NT2/D1 (cell line): ENCODE measurements at regions not wholly inside any gene's neighbourhood (a gene's known extent, or its start where the extent isn't known, plus 50 kb on each side); places are given as distances from the start of the nearest gene placed in this dataset.

Source experiments
- SUZ12 ChIP-seq: IDR thresholded peaks from 2 replicates; pipeline ENCODE4 v1.6.1; 2011; ENCODE audit not compliant: insufficient read length, insufficient read depth; ENCODE audit errors: extremely low read depth
- YY1 ChIP-seq: IDR thresholded peaks from 2 replicates; pipeline ENCODE4 v1.6.1; 2011; ENCODE audit not compliant: insufficient read length, insufficient read depth
- ZNF274 ChIP-seq: IDR thresholded peaks from 2 replicates; pipeline ENCODE4 v1.6.1; 2011; ENCODE audit warnings: mild to moderate bottlenecking, low read depth, low read length

DNA sequence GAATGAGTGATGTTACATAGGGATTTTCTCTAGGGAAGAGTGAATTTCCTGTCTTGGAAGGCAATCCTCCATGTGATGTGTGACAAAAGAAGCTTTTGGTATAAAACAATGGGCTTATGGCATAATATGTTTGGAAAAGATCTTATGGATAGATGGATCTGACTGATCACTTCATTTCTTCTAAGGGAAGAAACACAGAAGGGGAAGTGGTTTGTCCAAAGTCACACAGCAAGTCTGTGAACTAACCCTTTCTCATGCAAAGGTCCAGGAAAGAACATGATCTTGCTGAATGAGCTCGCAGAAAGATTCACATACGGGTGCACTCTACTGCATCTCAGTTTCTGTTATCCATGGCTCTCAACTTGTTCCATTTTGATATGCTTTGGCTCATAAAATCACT, 575.9 kb upstream of the JAG1 start:
- TF ChIP-seq ZNF274 (no peak), YY1 (no peak), SUZ12 (no peak)
